H1 (cell line): ENCODE measurements at regions not wholly inside any gene's neighbourhood (a gene's known extent, or its start where the extent isn't known, plus 50 kb on each side); places are given as distances from the start of the nearest gene placed in this dataset.

Experiments used
- CTCF ChIA-PET: fragments of 300-600 bp; sonication (Branson Sonifier 250); formaldehyde crosslinking; loops from one replicate; lab custom pipeline; 2021; ENCODE audit not compliant: partially characterized antibody; lab: Charles Lee
- POLR2A ChIA-PET: fragments of 300-600 bp; sonication (Branson Sonifier 250); formaldehyde crosslinking; loops from one replicate; lab custom pipeline; 2021; ENCODE audit warnings: inconsistent platforms; ENCODE audit not compliant: partially characterized antibody; lab: Charles Lee
- DNase-seq, 2 experiments: peaks; one replicate each; pipeline versions ENCODE4 v3.0.0 to v3.0.0-alpha.2; 2010 to 2022; ENCODE audit warnings: low spot score in 2 of 2, low read depth in 1 of 2, mixed read lengths in 1 of 2
- FAIRE-seq: peaks from 2 replicates; lab custom pipeline; 2011; peaks lifted over from hg19 to GRCh38; lab: Jason Lieb, UNC
- H2AFZ ChIP-seq: 2 replicates; pipeline ENCODE4 v1.8.1; 2012; ENCODE audit warnings: low read length, inconsistent platforms
- H2AK5ac ChIP-seq: 2 replicates; pipeline ENCODE4 v1.6.1; 2013; ENCODE audit warnings: low read depth, low read length
- H2BK120ac ChIP-seq: replicated peaks from 2 replicates; pipeline ENCODE3; 2013; ENCODE audit warnings: low read depth, low read length, inconsistent platforms
- H2BK12ac ChIP-seq: 2 replicates; pipeline ENCODE4 v1.6.1; 2013; ENCODE audit warnings: low read depth, low read length
- H2BK15ac ChIP-seq: 2 replicates; pipeline ENCODE4 v1.6.1; 2013; ENCODE audit warnings: low read length
- H2BK20ac ChIP-seq: 2 replicates; pipeline ENCODE4 v1.6.1; 2013; ENCODE audit warnings: low read length
- H2BK5ac ChIP-seq: 2 replicates; pipeline ENCODE4 v1.6.1; 2013; ENCODE audit warnings: low read depth, low read length
- H3K14ac ChIP-seq: 2 replicates; pipeline ENCODE4 v1.6.1; 2013; ENCODE audit warnings: inconsistent platforms; ENCODE audit not compliant: insufficient read length
- H3K18ac ChIP-seq: 2 replicates; pipeline ENCODE4 v1.6.1; 2013; ENCODE audit warnings: low read length; ENCODE audit errors: extremely low read depth
- H3K23ac ChIP-seq: 2 replicates; pipeline ENCODE4 v1.6.1; 2013; ENCODE audit warnings: inconsistent platforms; ENCODE audit not compliant: insufficient read length
- H3K23me2 ChIP-seq: 2 replicates; pipeline ENCODE4 v1.6.1; 2013; ENCODE audit warnings: low read depth, low read length
- H3K27ac ChIP-seq: 2 replicates; pipeline ENCODE4 v1.6.1; 2011; ENCODE audit warnings: low read depth, low read length, inconsistent platforms
- H3K27me3 ChIP-seq, 4 experiments: replicated peaks in 1 of 4; 1 replicate in 1 of 4; 2 replicates in 3 of 4; pipeline versions ENCODE4 v1.6.1 to v1.8.1; 2011 to 2013; ENCODE audit warnings: low read length in 3 of 4, mild to moderate bottlenecking in 3 of 4, inconsistent platforms in 2 of 4, mixed read lengths in 2 of 4, moderate library complexity in 1 of 4; ENCODE audit not compliant: control insufficient read depth in 3 of 4, insufficient read depth in 3 of 4; ENCODE audit errors: extremely low read depth in 1 of 4
- H3K36me3 ChIP-seq, 4 experiments: 2 replicates each; pipeline versions ENCODE4 v1.6.1 to v1.8.1; 2011 to 2013; ENCODE audit warnings: mild to moderate bottlenecking in 4 of 4, low read length in 3 of 4, moderate library complexity in 2 of 4, control low read depth in 1 of 4, inconsistent platforms in 1 of 4; ENCODE audit not compliant: insufficient read depth in 4 of 4, control insufficient read depth in 2 of 4
- H3K4ac ChIP-seq: replicated peaks from 2 replicates; pipeline ENCODE3; 2013; ENCODE audit warnings: low read length, low read depth, mixed read lengths, inconsistent platforms; ENCODE audit not compliant: insufficient read length
- H3K4me1 ChIP-seq, 4 experiments: replicated peaks in 1 of 4; 1 replicate in 1 of 4; 2 replicates in 3 of 4; pipeline versions ENCODE4 v1.6.1 to v1.8.1; 2011 to 2013; ENCODE audit warnings: low read length in 3 of 4, inconsistent platforms in 2 of 4, mixed read lengths in 1 of 4; ENCODE audit not compliant: insufficient read depth in 4 of 4, control insufficient read depth in 3 of 4
- H3K4me2 ChIP-seq, 2 experiments: 2 replicates each; pipeline versions ENCODE4 v1.6.1 to v1.8.1; 2011 to 2013; ENCODE audit warnings: low read depth in 2 of 2, low read length in 2 of 2, control low read depth in 1 of 2, inconsistent platforms in 1 of 2, mild to moderate bottlenecking in 1 of 2; ENCODE audit not compliant: insufficient read depth in 1 of 2
- H3K4me3 ChIP-seq, 4 experiments: fragments of 200-600, 300-600 bp in 1 of 4; sonication (generic), shearing (Covaris generic), sonication (Bioruptor Twin) in 1 of 4; 2 replicates each; pipeline versions ENCODE4 v1.5.1 to v1.8.1; 2011 to 2016; ENCODE audit warnings: low read length in 4 of 4, low read depth in 3 of 4, control low read depth in 2 of 4, inconsistent platforms in 2 of 4, mild to moderate bottlenecking in 2 of 4, mixed read lengths in 1 of 4, moderate library complexity in 1 of 4; ENCODE audit not compliant: insufficient read depth in 2 of 4; ENCODE audit errors: extremely low read depth in 1 of 4
- H3K56ac ChIP-seq: replicated peaks from 2 replicates; pipeline ENCODE3; 2013; ENCODE audit warnings: low read depth, mild to moderate bottlenecking, mixed read lengths, low read length, inconsistent platforms; ENCODE audit not compliant: insufficient read length
- H3K79me1 ChIP-seq: 2 replicates; pipeline ENCODE4 v1.6.1; 2013; ENCODE audit warnings: low read depth, low read length, control low read depth
- H3K79me2 ChIP-seq, 2 experiments: 2 replicates each; pipeline versions ENCODE4 v1.6.1 to v1.8.1; 2012 to 2013; ENCODE audit warnings: low read length in 2 of 2, mild to moderate bottlenecking in 2 of 2, inconsistent platforms in 1 of 2; ENCODE audit not compliant: insufficient read depth in 2 of 2, control insufficient read depth in 1 of 2
- H3K9ac ChIP-seq, 4 experiments: replicated peaks in 1 of 4; 1 replicate in 1 of 4; 2 replicates in 3 of 4; pipeline versions ENCODE4 v1.6.1 to v1.8.1; 2011 to 2013; ENCODE audit warnings: low read depth in 3 of 4, low read length in 3 of 4, control low read depth in 2 of 4, mild to moderate bottlenecking in 2 of 4, moderate library complexity in 2 of 4, inconsistent platforms in 1 of 4; ENCODE audit errors: extremely low read depth in 1 of 4
- H3K9me3 ChIP-seq, 2 experiments: 2 replicates each; pipeline versions ENCODE4 v1.6.1 to v1.8.1; 2012 to 2013; ENCODE audit warnings: mild to moderate bottlenecking in 2 of 2, moderate library complexity in 2 of 2, control low read depth in 1 of 2, inconsistent platforms in 1 of 2, low read depth in 1 of 2, low read length in 1 of 2, mixed read lengths in 1 of 2; ENCODE audit not compliant: insufficient read depth in 2 of 2
- H4K20me1 ChIP-seq, 2 experiments: replicated peaks in 1 of 2; 2 replicates each; pipeline versions ENCODE3 to v1.8.1; 2011 to 2013; ENCODE audit warnings: inconsistent platforms in 2 of 2, low read length in 2 of 2, mild to moderate bottlenecking in 1 of 2; ENCODE audit not compliant: insufficient read depth in 2 of 2, control insufficient read depth in 1 of 2
- H4K5ac ChIP-seq: 2 replicates; pipeline ENCODE4 v1.6.1; 2013; ENCODE audit warnings: low read length, low read depth, mixed read lengths, inconsistent platforms; ENCODE audit not compliant: insufficient read length
- H4K8ac ChIP-seq: 2 replicates; pipeline ENCODE4 v1.8.0; 2013; ENCODE audit warnings: mild to moderate bottlenecking, moderate library complexity, low read length, inconsistent platforms; ENCODE audit not compliant: insufficient read depth; ENCODE audit errors: extremely low read depth
- H4K91ac ChIP-seq: replicated peaks from 2 replicates; pipeline ENCODE3; 2013; ENCODE audit warnings: low read length, mixed read lengths, inconsistent platforms; ENCODE audit not compliant: insufficient read length
- ASH2L ChIP-seq: fragments of 200-600, 300-600 bp; sonication (generic); IDR thresholded peaks from one replicate; pipeline ENCODE4 v1.7.1; 2017; ENCODE audit warnings: low read length
- BACH1 ChIP-seq: IDR thresholded peaks from 2 replicates; pipeline ENCODE4 v1.6.1; 2012; ENCODE audit warnings: low read length, improper control_type of control experiment
- GTF2F1 ChIP-seq: IDR thresholded peaks from 2 replicates; pipeline ENCODE4 v1.6.1; 2012; ENCODE audit warnings: low read depth, low read length, improper control_type of control experiment, borderline replicate concordance
- JUN ChIP-seq: IDR thresholded peaks from 2 replicates; pipeline ENCODE4 v1.6.1; 2011; ENCODE audit warnings: low read depth, mild to moderate bottlenecking, improper control_type of control experiment, low read length
- KDM4A ChIP-seq: IDR thresholded peaks from one replicate; pipeline ENCODE4 v1.7.1; 2012; ENCODE audit warnings: low read depth, mild to moderate bottlenecking, moderate library complexity, low read length, inconsistent platforms; ENCODE audit not compliant: severe bottlenecking
- KDM5A ChIP-seq: fragments of 200-600 bp; IDR thresholded peaks from 2 replicates; pipeline ENCODE4 v1.7.1; 2012; ENCODE audit warnings: mild to moderate bottlenecking, low read length, inconsistent platforms, mixed read lengths
- MAFK ChIP-seq: IDR thresholded peaks from 2 replicates; pipeline ENCODE4 v1.6.1; 2012; ENCODE audit warnings: low read depth, mild to moderate bottlenecking, improper control_type of control experiment, low read length
- SIRT6 ChIP-seq: IDR thresholded peaks from one replicate; pipeline ENCODE4 v1.7.1; 2012; ENCODE audit warnings: low read length, inconsistent platforms
- SIX5 ChIP-seq: IDR thresholded peaks from 2 replicates; pipeline ENCODE4 v1.6.1; 2011; ENCODE audit warnings: mild to moderate bottlenecking, low read depth, low read length
- SP2 ChIP-seq: IDR thresholded peaks from 2 replicates; pipeline ENCODE4 v1.6.1; 2012; ENCODE audit warnings: mild to moderate bottlenecking, low read length, inconsistent platforms
- SUZ12 ChIP-seq: fragments of 200-600 bp; sonication (generic); IDR thresholded peaks from 2 replicates; pipeline ENCODE4 v1.6.1; 2012; ENCODE audit warnings: mild to moderate bottlenecking, inconsistent platforms, low read length, moderate library complexity, mixed read lengths
- TBP ChIP-seq: IDR thresholded peaks from 2 replicates; pipeline ENCODE4 v1.6.1; 2011; ENCODE audit warnings: low read depth, low read length, improper control_type of control experiment
- YY1 ChIP-seq: IDR thresholded peaks from 2 replicates; pipeline ENCODE4 v1.6.1; 2011; ENCODE audit warnings: low read depth, mild to moderate bottlenecking, low read length
- WGBS, 2 experiments: shearing (Covaris generic) in 1 of 2; methylation state at CpG; one replicate each; pipeline versions ENCODE4 v1.1.6 to v1.1.7; 2013 to 2015; ENCODE audit warnings: low lambda C conversion rate in 2 of 2, mixed read lengths in 2 of 2, inconsistent platforms in 1 of 2, low coverage in 1 of 2, missing lambda C conversion rate in 1 of 2; ENCODE audit not compliant: insufficient replicate concordance in 2 of 2, insufficient coverage in 1 of 2, insufficient read length in 1 of 2; ENCODE audit errors: extremely low coverage in 1 of 2, missing lambda C conversion rate in 1 of 2; 5-methylcytosine and 5-hydroxymethylcytosine counted together
- TF ChIP-seq, protein P1 (sequence below): IDR thresholded peaks from 2 replicates; pipeline ENCODE4 v1.6.1; 2011; ENCODE audit warnings: low read length, improper control_type of control experiment
- TF ChIP-seq, protein P2 (sequence below): IDR thresholded peaks from 2 replicates; pipeline ENCODE4 v1.6.1; 2012; ENCODE audit warnings: inconsistent platforms

DNA sequence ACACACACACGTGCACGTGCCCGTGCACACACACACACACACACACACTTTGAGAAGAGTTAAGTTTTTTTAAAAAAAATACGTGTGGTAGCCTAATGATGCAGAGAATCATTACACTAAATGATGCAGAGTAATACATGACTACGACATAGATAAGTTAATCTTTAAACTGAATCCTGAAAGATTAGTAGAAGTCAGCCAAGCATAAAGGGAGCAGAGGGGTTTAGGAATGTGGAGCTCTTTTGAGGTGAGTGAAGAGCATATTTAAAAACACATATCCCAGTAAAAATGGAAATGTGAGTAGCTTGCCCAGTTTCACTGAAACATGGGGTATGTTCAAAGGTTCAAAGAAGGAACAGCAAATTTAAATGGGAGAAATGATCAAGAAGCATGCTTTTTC, 61.3 kb upstream of the TYRP1 start:
- H4K5ac ChIP-seq = no peak overlapping the region
- no peak overlapping the region for H4K91ac ChIP-seq
- no peaks in the 10 kb centered on the region for H4K20me1 ChIP-seq
- H4K8ac ChIP-seq = no peak overlapping the region
- H2BK5ac ChIP-seq = no peak overlapping the region
- H2BK120ac ChIP-seq = no peak overlapping the region
- no peak overlapping the region for H2AK5ac ChIP-seq
- DNase-seq = no peak
- no peaks in the 10 kb centered on the region for H3K27me3 ChIP-seq
- CTCF ChIA-PET = no interaction called here
- H2AFZ ChIP-seq = no peak overlapping the region
- H3K23me2 ChIP-seq = no peaks in the 10 kb centered on the region
- H3K9me3 ChIP-seq = no peaks in the 10 kb centered on the region
- peaks cover 0 to 3% (median 1%) of the 10 kb centered on the region in 4 experiments; a peak in 2 of 7 replicates for H3K4me1 ChIP-seq
- H3K18ac ChIP-seq = no peak overlapping the region
- WGBS, 2 experiments = 90% methylated on average over 5 of the region's 5 CpGs; no CpG with 5 or more reads in 1 of the 2 experiments
- no peak overlapping the region for H3K56ac ChIP-seq
- H2BK12ac ChIP-seq = no peak overlapping the region
- no peaks in the 10 kb centered on the region for H3K79me1 ChIP-seq
- no peak overlapping the region for H2BK20ac ChIP-seq
- no peak overlapping the region for H3K4me3 ChIP-seq
- no peak overlapping the region for H3K9ac ChIP-seq
- H3K36me3 ChIP-seq = no peaks in the 10 kb centered on the region
- no peaks in the 10 kb centered on the region for H3K79me2 ChIP-seq
- no peak overlapping the region for H2BK15ac ChIP-seq
- no peak overlapping the region for H3K27ac ChIP-seq
- POLR2A ChIA-PET = no interaction called here
- no peak overlapping the region for H3K23ac ChIP-seq
- H3K4me2 ChIP-seq = no peak overlapping the region
- no peak for FAIRE-seq
- no peak overlapping the region for H3K4ac ChIP-seq
- H3K14ac ChIP-seq = no peak overlapping the region
- TF ChIP-seq SIRT6 (no peak), YY1 (no peak), TBP (no peak), JUN (no peak), SP2 (no peak), MAFK (no peak), BACH1 (no peak), SUZ12 (no peak), ASH2L (no peak), GTF2F1 (no peak), SIX5 (no peak), KDM5A (no peak), KDM4A (no peak)
- TF ChIP-seq, protein P1, sequence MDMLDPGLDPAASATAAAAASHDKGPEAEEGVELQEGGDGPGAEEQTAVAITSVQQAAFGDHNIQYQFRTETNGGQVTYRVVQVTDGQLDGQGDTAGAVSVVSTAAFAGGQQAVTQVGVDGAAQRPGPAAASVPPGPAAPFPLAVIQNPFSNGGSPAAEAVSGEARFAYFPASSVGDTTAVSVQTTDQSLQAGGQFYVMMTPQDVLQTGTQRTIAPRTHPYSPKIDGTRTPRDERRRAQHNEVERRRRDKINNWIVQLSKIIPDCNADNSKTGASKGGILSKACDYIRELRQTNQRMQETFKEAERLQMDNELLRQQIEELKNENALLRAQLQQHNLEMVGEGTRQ = no peak
- TF ChIP-seq, protein P2, sequence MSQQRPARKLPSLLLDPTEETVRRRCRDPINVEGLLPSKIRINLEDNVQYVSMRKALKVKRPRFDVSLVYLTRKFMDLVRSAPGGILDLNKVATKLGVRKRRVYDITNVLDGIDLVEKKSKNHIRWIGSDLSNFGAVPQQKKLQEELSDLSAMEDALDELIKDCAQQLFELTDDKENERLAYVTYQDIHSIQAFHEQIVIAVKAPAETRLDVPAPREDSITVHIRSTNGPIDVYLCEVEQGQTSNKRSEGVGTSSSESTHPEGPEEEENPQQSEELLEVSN = no peak
